HG03442 (cell line): ENCODE measurements at regions not wholly inside any gene's neighbourhood (a gene's known extent, or its start where the extent isn't known, plus 50 kb on each side); places are given as distances from the start of the nearest gene placed in this dataset.

ENCODE experiments used
- ATAC-seq: cut with Tn5 transposase; IDR thresholded peaks from one replicate; pipeline ENCODE4 v1.9.1; 2021; ENCODE audit warnings: mild to moderate bottlenecking, moderate library complexity; ENCODE audit not compliant: unreplicated experiment

- no peak for ATAC-seq
Measured at GRCh38 chr9:119781886-119782285, 412.7 kb upstream of the BRINP1 start.

DNA sequence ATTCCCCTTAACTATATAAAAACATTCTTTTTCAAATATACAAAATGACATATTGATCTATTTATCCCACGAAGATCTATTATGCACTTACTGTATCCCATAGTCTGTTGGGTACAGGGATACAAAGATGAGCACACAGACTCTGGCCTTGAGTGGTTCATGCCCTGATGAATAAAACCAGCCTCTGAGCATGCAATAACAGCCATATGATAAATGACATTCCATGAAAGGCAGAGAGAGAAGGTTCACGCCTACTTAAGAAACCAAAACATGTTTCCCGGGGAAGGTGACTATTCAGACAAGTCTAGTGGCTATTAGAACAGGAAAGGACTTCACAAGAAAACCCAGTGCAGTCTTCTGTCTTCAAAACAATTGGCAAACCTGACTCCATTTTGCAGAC, 406.2 kb upstream of the BRINP1 start:
- ATAC-seq: no peak

DNA sequence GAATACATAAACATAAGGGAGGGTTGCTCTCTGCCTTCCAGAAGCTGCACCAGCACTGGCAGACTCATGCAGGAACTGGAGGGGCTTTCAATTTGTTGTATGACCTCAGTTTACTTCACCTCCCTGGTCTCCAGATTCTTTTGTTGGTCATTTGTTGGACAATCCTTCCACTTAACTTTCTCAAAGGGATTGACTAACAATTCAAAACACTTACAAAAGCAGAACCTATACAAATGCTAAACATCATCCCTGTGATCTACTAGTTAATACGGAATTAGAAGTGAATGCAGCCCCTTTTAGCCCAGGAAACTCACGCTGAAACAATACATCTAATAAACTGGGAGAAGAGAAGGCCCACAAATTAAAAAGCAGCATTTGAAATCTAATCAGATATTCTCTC, 404.6 kb upstream of the BRINP1 start:
- no peak for ATAC-seq

GRCh38 chr9:119771341-119771740, 402.1 kb upstream of the BRINP1 start:
- ATAC-seq: no peak

GRCh38 chr9:119768266-119768665, 399.0 kb upstream of the BRINP1 start:
- no peak for ATAC-seq

DNA sequence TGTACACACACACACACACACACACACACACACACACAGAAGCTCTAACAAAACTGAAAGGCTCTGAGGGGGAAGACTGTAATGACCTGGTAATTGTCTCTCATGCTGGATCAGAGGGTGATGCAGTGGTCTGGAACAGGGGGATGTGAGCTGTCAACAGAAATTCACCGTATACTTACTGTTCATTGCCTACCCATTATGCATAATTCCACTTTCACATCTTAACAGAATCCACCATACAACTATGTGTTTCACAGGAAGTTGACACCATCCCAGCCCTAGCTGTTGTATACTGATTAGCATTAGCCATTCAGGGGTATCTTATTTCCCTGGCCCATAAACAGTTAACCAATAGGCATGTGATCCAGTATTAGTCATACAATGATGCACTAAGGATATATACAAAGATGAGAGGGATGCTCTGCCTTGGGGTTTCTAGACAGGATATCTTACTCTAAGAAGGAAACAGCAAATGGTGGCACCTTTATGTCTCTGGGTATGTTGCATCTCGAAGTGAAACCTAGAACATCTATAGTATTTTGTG, 396.5 kb upstream of the BRINP1 start:
- no peak for ATAC-seq

GRCh38 chr9:119763260-119763659, 394.0 kb upstream of the BRINP1 start:
- no peak for ATAC-seq

GRCh38 chr9:119761812-119762211, 392.6 kb upstream of the BRINP1 start:
- ATAC-seq: no peak

DNA sequence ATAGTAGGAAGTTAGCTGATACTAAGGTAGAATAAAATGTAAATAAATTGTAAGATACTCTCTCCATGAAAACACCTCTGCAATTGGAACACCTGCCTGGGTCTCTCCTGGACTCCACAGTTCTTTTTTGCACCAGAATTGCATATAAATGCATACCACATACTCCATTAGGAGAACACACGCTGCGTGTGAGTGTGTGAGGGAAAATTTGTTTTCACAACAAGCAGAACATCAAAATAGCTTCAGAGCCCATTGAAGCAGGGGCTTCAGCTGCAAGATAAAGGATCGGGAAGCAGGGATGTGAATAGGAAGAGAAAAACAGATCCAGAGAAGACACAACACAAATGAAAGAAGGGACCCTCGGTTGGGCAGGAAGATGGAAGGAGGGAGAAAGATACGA, 389.8 kb upstream of the BRINP1 start:
- ATAC-seq: no peak

- no peak for ATAC-seq
Measured at GRCh38 chr9:119758241-119758640, 389.0 kb upstream of the BRINP1 start.

GRCh38 chr9:119739476-119739875, 370.2 kb upstream of the BRINP1 start:
- no peak for ATAC-seq

DNA sequence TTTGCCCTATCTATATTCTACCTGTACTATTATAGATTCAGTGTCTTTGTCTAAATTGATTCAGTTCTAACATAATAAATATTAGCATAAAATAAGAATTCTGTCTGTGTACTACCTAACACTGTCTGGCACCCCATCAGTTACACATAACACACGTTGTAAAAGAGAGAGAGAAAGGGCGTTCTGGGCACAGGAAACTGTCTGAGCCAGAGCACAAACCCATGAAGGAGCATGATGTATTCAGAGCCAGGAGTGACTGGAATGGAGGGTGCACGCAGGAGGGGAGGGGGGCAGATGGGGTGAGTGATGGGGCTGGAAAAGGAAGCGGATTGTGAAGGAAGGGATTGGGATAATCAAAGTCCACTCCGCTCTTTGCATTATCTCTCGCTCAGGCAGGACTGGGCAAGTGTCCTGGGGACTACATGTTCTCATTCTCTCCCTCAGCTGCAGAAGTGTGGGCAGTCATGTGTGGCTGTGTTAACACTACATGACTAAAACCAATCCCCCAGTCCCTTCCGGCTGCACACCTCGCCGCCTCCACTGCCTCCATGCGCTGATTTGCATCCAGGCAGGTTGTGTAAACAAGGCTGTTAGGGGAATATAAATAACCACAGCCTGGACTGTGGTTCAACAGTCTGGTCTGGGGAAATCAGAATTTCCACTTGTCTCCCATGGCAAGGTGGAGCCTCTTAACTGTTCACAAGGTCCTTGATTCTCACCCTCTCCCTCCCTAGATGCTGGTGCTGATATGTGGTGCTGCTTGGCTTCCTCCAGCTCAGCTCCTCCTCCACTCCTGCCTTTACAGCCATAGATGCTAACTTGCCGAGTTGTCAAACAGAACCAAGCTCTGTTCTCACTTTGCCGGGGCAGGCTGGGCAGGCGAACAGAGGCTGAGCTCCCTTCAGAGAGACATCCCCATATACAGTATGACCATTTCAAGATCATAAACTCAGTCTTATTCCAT, 367.5 kb upstream of the BRINP1 start:
- ATAC-seq: peak; percentile 100

GRCh38 chr9:119727988-119728387, 358.8 kb upstream of the BRINP1 start:
- ATAC-seq: no peak

DNA sequence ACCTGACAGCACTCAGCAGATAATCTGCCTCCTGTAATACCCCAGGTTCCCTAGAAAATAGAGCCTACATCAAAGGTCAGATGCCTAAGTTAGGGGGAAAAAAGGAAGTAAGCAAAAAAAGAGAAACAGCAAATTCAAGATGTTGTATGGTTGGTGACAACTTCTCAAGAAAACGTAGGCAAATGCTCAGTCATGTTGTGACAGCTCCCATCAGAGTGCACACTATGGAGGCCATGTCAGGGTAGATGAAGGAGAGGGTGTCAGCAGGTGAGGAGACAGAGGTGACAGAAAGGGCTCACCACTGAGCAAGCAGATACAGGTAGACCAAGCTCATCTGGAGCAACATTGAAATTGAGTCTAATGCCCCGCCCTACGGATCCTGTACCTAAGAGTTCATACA, 356.8 kb upstream of the BRINP1 start:
- ATAC-seq: no peak

DNA sequence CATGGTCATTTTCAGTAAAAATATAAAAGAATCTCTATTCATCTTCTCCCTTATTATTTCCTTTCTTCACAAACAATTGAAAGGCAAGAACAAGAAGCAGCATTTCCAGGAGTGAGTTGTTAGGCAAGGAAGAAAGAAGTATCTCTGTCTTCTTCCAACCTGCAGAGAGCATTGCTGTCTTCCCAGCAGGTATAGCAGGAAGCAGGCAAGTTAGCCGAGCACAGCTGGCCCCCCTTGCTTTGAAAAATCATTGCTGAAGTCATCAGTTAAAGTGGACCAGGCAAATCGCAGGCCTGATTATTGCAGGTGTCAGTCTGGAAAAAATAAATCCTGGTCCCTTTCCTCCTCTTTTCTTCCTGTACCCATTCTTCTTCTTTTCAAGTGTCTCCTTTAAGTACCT, 353.1 kb upstream of the BRINP1 start:
- no peak for ATAC-seq

DNA sequence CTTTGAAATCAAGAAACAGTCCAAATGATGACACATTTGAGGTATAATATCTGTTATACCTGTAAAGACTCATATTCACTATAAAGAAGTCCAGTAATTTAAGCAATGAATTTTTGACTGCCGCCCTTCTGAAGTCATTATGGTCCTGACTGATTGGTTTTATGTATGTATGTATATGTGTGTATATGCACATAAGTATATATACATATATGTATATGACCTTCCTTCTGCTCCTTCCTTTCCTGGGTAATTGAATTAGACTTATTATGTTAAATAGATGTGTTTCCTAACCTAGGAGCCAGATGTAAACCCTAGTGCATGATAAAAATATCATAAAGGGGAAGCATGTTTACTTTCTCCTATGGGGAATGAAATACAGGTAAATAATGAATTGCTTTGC, 343.1 kb upstream of the BRINP1 start:
- no peak for ATAC-seq

DNA sequence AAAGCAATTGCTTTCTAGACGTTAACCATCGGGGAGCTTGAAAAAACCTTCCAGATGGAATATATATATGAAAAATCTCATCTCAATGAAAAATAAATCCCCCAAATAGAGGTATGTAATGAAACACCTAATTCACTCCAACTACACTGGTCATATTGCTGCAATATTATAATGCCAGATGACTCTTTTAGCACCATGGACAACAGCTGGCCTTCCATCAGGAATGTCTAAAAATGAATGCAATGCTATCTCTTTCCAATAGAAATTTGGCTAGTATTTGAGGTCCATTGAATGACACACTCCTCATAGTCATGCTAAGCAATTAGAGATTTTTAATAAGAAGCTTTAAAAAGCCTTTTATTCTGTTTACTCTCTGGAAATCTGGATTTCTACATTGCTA, 340.2 kb upstream of the BRINP1 start:
- ATAC-seq: no peak

GRCh38 chr9:119707228-119707845, 338.1 kb upstream of the BRINP1 start:
- ATAC-seq: no peak

GRCh38 chr9:119701651-119702050, 332.4 kb upstream of the BRINP1 start:
- ATAC-seq: no peak

DNA sequence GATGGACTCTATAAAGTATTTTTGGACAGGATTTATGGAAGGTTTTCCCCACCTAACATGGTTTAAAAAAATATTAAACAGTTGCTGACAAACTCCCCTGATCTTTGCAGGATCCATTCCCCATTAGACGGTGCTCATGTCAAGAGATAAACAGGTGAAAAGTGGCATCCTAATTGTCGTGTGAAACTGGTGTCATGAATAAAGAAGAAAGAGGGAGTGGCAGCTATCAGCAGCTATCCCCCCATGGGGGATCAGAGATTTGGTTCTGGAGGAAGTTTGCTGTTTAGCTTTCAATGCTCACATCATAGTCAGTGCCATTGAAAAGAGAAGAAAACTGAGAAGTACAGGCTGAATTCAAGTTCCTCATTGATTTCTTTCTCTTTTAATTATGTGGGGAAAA, 329.3 kb upstream of the BRINP1 start:
- no peak for ATAC-seq

DNA sequence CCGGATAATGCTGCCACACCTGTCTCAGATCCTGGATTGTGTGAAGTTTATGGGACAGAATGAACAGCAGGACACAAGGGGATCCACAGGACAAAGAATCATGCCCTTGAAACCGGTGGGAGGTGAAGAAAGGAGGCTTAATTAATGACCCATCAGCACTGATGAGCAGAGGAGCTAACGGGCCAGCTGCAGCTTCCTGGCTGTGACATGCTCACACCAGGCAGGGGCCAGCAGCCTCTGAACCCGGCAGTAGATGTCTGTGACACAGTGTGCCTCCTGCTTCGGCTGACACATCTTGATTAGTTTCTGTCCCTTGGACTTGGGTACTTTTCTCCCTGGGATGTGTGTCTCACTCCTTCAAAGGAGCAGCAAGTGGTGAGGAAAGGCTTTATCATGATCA, 328.8 kb upstream of the BRINP1 start:
- ATAC-seq: no peak

DNA sequence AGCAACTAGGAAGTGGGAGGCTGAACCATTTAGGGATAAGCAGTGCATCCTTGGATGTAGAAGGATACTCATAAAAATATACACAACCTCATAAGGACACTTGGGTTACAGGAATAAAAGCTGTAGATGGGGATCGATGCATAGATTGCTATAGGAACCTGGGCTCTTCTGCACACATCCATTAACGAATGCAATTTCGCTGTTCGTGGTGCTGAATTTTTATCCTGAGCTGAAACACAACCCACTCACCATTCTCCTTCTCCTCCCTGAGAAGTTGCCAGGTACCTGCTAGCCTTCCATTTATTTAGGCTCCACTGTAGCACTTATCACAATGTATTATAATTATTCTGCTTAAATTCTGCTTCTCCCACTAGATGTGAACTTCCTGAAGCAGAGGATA, 320.6 kb upstream of the BRINP1 start:
- ATAC-seq: no peak
